ENCODE measurements at regions not wholly inside any gene's neighbourhood (a gene's known extent, or its start where the extent isn't known, plus 50 kb on each side); places are given as distances from the start of the nearest gene placed in this dataset.

- no peak for TF ChIP-seq CTCF (IDR thresholded peaks at IDR 0.05; ENCODE audit: borderline replicate concordance, extremely low read depth, low read length, poor library complexity, severe bottlenecking)
- TF ChIP-seq EZH2 (IDR thresholded peaks at IDR 0.05; ENCODE audit: borderline replicate concordance, low read depth, low read length, severe bottlenecking) = no peak
These were observed 639.6 kb downstream of the IRS1 start for GRCh38 chr2:226159875-226160479.
